ENCODE measurements at regions not wholly inside any gene's neighbourhood (a gene's known extent, or its start where the extent isn't known, plus 50 kb on each side); places are given as distances from the start of the nearest gene placed in this dataset.
"Not testable (repeated sequence)": the region's sequence is repeated elsewhere in the genome, so short reads cannot be mapped to it uniquely, and the experiment has no call there.

GRCh38 chr2:55124682-55125081, 74.4 kb upstream of the RTN4 start:
- H3K4me1 ChIP-seq = peaks cover 14% of the 10 kb centered on the region
- H3K4me3 ChIP-seq (ENCODE audit: low read depth, low read length); DNase-seq; H3K27me3 ChIP-seq; H3K36me3 ChIP-seq; H3K9me3 ChIP-seq: not testable (repeated sequence)

GRCh38 chr2:55123851-55124269, 73.6 kb upstream of the RTN4 start:
- Histone ChIP-seq H3K4me1 (peaks cover 19% of the 10 kb centered on the region), H3K27me3 (no peaks in the 10 kb centered on the region), H3K9me3 (no peaks in the 10 kb centered on the region), H3K36me3 (no peaks in the 10 kb centered on the region), H3K4me3 (ENCODE audit: low read depth, low read length) (no peak overlapping the region)
- no peak for DNase-seq
- TF ChIP-seq CTCF (IDR thresholded peaks at IDR 0.05; ENCODE audit: low read depth, low read length) = no peak

- Histone ChIP-seq H3K9me3 (no peaks in the 10 kb centered on the region), H3K4me1 (peaks cover 22% of the 10 kb centered on the region), H3K27me3 (no peaks in the 10 kb centered on the region), H3K4me3 (ENCODE audit: low read depth, low read length) (no peak overlapping the region), H3K36me3 (no peaks in the 10 kb centered on the region)
- DNase-seq = peak; percentile 60
- TF ChIP-seq CTCF (IDR thresholded peaks at IDR 0.05; ENCODE audit: low read depth, low read length) = no peak
These were observed 70.5 kb upstream of the RTN4 start for GRCh38 chr2:55120634-55121359.

GRCh38 chr2:55119711-55120487, 69.6 kb upstream of the RTN4 start:
- TF ChIP-seq CTCF (IDR thresholded peaks at IDR 0.05; ENCODE audit: low read depth, low read length) = no peak
- Histone ChIP-seq H3K4me3 (ENCODE audit: low read depth, low read length) (no peak overlapping the region), H3K36me3 (no peaks in the 10 kb centered on the region), H3K4me1 (peaks cover 22% of the 10 kb centered on the region), H3K27me3 (no peaks in the 10 kb centered on the region), H3K9me3 (no peaks in the 10 kb centered on the region)
- DNase-seq = no peak

- H3K4me1 ChIP-seq = peaks cover 22% of the 10 kb centered on the region
- no peaks in the 10 kb centered on the region for H3K36me3 ChIP-seq
- H3K27me3 ChIP-seq = no peaks in the 10 kb centered on the region
- TF ChIP-seq CTCF (IDR thresholded peaks at IDR 0.05; ENCODE audit: low read depth, low read length) = no peak
- no peaks in the 10 kb centered on the region for H3K9me3 ChIP-seq
- DNase-seq = no peak
- H3K4me3 ChIP-seq (ENCODE audit: low read depth, low read length) = no peak overlapping the region
These were observed 68.4 kb upstream of the RTN4 start for GRCh38 chr2:55118643-55119083.

GRCh38 chr2:55116966-55117365, 66.7 kb upstream of the RTN4 start:
- Histone ChIP-seq H3K4me3 (ENCODE audit: low read depth, low read length) (no peak overlapping the region), H3K27me3 (no peaks in the 10 kb centered on the region), H3K4me1 (peaks cover 16% of the 10 kb centered on the region), H3K9me3 (no peaks in the 10 kb centered on the region), H3K36me3 (no peaks in the 10 kb centered on the region)
- TF ChIP-seq CTCF (IDR thresholded peaks at IDR 0.05; ENCODE audit: low read depth, low read length) = no peak
- no peak for DNase-seq
